ENCODE measurements at regions not wholly inside any gene's neighbourhood (a gene's known extent, or its start where the extent isn't known, plus 50 kb on each side); places are given as distances from the start of the nearest gene placed in this dataset.
A peak's percentile ranks its signal among the peaks of the same experiment; 100 is the strongest.

DNA sequence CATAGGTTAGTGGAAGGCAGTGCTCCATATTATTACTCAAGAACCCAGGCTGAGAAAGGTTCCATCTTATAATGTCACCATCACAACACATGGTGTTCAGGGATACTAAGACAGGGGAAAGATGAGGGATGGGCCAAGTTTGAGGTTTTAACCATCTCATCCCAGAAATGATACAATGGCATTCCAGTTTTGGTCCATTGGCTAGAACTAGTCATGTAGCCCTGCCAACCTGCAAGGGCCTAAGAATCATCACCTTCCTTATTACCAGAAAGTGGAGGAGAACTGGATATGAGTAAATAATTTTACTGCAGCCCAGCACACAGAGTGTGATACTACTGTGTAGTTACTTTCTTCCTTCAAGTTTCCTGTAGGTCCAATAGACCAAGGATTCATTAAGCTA is 144.5 kb upstream of the ABCA1 start:
- TF ChIP-seq, protein P1, sequence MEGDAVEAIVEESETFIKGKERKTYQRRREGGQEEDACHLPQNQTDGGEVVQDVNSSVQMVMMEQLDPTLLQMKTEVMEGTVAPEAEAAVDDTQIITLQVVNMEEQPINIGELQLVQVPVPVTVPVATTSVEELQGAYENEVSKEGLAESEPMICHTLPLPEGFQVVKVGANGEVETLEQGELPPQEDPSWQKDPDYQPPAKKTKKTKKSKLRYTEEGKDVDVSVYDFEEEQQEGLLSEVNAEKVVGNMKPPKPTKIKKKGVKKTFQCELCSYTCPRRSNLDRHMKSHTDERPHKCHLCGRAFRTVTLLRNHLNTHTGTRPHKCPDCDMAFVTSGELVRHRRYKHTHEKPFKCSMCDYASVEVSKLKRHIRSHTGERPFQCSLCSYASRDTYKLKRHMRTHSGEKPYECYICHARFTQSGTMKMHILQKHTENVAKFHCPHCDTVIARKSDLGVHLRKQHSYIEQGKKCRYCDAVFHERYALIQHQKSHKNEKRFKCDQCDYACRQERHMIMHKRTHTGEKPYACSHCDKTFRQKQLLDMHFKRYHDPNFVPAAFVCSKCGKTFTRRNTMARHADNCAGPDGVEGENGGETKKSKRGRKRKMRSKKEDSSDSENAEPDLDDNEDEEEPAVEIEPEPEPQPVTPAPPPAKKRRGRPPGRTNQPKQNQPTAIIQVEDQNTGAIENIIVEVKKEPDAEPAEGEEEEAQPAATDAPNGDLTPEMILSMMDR (IDR thresholded peaks at IDR 0.05; ENCODE audit: low read depth, low read length) = no peak
- no peak for DNase-seq (ENCODE audit: low read depth in 2 of 2)
- H3K4me3 ChIP-seq (replicated peaks in 1 of 2; ENCODE audit: low read depth in 2 of 2, low read length in 2 of 2) = no peak overlapping the region

DNA sequence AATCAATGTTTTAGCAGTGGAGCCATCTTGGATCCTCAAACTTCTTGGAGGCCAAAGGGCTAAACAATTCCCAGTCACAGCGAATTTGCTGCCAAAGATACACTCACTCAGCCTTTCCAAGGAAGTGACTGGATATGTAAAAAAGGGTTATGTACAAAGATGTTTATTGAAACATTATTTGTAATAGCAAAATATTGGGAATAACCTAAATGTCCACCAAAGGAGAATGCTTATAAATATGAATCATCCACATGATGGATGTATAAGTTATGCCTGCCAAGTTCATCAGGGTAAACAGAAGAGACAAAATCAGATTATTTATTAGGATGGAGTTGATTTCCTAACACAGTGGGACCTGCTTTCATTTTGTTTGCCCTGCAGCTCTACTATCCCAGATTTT is 145.2 kb upstream of the ABCA1 start:
- TF ChIP-seq, protein P1 (IDR thresholded peaks at IDR 0.05; ENCODE audit: low read depth, low read length) = no peak
- DNase-seq (ENCODE audit: low read depth in 2 of 2) = peak in 1 of 2 donors; percentile 36
- no peak overlapping the region for H3K4me3 ChIP-seq (replicated peaks in 1 of 2; ENCODE audit: low read depth in 2 of 2, low read length in 2 of 2)

DNA sequence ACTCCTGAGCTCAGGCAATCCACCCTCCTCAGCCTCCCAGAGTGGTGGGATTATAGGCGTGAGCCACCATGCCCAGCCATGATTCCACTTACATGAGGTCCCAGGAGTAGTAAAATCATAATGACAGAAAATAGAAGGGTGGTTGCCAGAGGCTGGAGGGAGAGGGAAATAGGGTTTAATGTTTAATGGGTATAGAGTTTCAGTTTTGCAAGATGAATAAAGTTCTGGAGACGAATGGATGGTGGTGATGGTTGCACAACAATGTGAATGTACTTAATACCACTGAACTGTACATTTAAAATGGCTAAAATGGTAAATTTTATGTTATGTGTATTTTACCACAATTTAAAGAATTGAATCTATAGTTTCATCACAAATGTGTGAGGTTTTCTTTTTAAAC is 146.5 kb upstream of the ABCA1 start:
- no peak for DNase-seq (ENCODE audit: low read depth in 2 of 2)
- TF ChIP-seq, protein P1 (IDR thresholded peaks at IDR 0.05; ENCODE audit: low read depth, low read length) = no peak
- H3K4me3 ChIP-seq (replicated peaks in 1 of 2; ENCODE audit: low read depth in 2 of 2, low read length in 2 of 2) = no peak overlapping the region

DNA sequence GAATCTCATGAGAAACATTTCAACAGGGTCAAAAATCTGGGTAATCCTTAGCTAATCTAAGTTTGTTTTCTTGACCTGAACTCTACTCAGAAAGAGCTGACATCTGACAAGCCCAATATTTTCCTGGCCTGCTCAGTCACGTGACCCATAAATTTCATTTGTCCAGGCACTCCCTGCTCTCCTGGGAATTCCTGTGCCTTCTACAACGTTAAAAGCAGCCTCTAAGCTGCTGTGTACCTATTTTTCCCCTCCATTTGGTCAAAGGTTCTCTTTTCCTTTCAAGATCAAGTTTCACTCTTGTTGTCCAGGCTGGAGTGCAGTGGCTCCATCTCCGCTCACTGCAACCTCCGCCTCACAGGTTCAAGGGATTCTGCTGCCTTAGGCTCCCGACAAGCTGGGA is 148.8 kb upstream of the ABCA1 start:
- TF ChIP-seq, protein P1 (IDR thresholded peaks at IDR 0.05; ENCODE audit: low read depth, low read length) = no peak
- no peak overlapping the region for H3K4me3 ChIP-seq (replicated peaks in 1 of 2; ENCODE audit: low read depth in 2 of 2, low read length in 2 of 2)
- DNase-seq (ENCODE audit: low read depth in 2 of 2) = no peak

DNA sequence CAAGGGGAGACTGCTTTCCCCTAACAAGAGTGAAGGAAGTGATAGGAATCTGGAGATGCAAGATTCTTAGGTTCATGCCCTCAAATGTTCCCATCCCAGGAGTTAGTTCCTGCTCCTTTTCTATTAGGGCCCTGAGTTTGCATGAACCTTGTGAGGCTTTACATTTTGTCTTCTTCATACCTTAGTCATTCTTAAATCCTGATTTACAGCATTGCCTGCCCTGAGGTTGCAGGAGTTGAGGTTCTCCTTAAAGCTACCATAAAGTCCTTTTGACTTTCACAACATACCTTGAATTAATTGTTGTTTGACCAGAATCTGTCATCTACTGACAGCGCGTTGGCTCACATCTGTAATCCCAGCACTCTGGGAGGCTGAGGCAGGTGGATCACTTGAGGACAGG is 151.5 kb upstream of the ABCA1 start:
- H3K4me3 ChIP-seq (replicated peaks in 1 of 2; ENCODE audit: low read depth in 2 of 2, low read length in 2 of 2) = no peak overlapping the region
- TF ChIP-seq, protein P1 (IDR thresholded peaks at IDR 0.05; ENCODE audit: low read depth, low read length) = no peak
- no peak for DNase-seq (ENCODE audit: low read depth in 2 of 2)

DNA sequence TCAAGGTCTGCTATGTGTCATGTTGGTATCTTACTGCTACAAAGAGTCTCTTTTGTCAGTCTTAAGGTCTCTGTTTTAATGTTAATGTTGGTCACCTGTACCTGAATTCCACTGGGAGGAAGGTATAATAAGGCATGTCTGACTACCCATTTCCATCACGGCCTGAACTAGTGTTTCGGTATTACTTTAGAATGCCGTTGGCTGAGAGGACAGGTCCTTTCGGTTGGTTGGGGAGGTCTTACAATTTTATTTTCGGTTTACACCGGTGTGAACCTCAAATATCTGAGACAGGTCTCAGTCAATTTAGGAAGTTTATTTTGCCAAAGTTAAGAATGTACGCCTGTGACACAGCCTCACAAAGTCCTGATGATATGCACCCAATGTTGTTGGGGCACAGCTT is 154.9 kb upstream of the ABCA1 start:
- TF ChIP-seq, protein P1 (IDR thresholded peaks at IDR 0.05; ENCODE audit: low read depth, low read length) = no peak
- no peak for DNase-seq (ENCODE audit: low read depth in 2 of 2)
- H3K4me3 ChIP-seq (replicated peaks in 1 of 2; ENCODE audit: low read depth in 2 of 2, low read length in 2 of 2) = no peak overlapping the region

DNA sequence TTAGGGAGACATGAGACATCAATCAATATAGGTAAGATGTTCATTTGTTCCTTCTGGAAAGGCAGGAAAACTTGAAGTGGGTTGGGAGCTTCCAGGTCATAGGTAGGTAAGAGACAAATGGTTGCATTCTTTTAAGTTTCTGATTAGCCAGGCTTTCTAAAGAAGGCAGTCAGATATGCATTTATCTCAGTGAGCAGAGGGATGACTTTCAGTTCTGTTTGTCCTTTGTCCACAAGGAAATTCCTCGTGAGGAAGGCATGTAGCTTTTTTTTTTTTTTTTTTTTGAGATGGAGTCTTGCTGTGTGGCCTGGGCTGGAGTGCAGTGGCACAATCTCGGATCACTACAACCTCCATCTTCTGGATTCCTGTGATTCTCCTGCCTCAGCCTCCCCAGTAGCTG is 155.3 kb upstream of the ABCA1 start:
- TF ChIP-seq, protein P1 (IDR thresholded peaks at IDR 0.05; ENCODE audit: low read depth, low read length) = no peak

More for the DNA sequence above, 155.3 kb upstream of the ABCA1 start:
- H3K4me3 ChIP-seq (replicated peaks in 1 of 2; ENCODE audit: low read depth in 2 of 2, low read length in 2 of 2) = no peak overlapping the region
- no peak for DNase-seq (ENCODE audit: low read depth in 2 of 2)
